ENCODE measurements at regions not wholly inside any gene's neighbourhood (a gene's known extent, or its start where the extent isn't known, plus 50 kb on each side); places are given as distances from the start of the nearest gene placed in this dataset.

GRCh38 chr1:218536296-218536986 lies 191.3 kb downstream of the TGFB2 start:
- intact Hi-C loops (cut with micrococcal nuclease), result no loop called here
- no peak for TF ChIP-seq CTCF (IDR thresholded peaks at IDR 0.05; ENCODE audit: borderline replicate concordance)
- H3K4me3 ChIP-seq, result no peak overlapping the region

GRCh38 chr1:218537122-218537913 lies 192.2 kb downstream of the TGFB2 start:
- Histone ChIP-seq H3K36me3 (no peaks in the 10 kb centered on the region), H3K4me3 (no peak overlapping the region), H3K27me3 (ENCODE audit: low read depth) (no peaks in the 10 kb centered on the region), H3K27ac (replicated peaks) (no peak overlapping the region), H3K9me3 (replicated peaks) (no peaks in the 10 kb centered on the region), H3K4me1 (no peaks in the 10 kb centered on the region)
- no peak for DNase-seq
- no peak for TF ChIP-seq CTCF (IDR thresholded peaks at IDR 0.05; ENCODE audit: borderline replicate concordance)
- intact Hi-C loops (cut with micrococcal nuclease), result no loop called here

More at GRCh38 chr1:218536296-218536986, 191.3 kb downstream of the TGFB2 start:
- DNase-seq, result no peak
- no peak overlapping the region for H3K27ac ChIP-seq (replicated peaks)
- H3K36me3 ChIP-seq, result no peaks in the 10 kb centered on the region
- H3K4me1 ChIP-seq, result no peaks in the 10 kb centered on the region
- H3K9me3 ChIP-seq (replicated peaks), result no peaks in the 10 kb centered on the region
- no peaks in the 10 kb centered on the region for H3K27me3 ChIP-seq (ENCODE audit: low read depth)

- DNase-seq, result no peak
- Histone ChIP-seq H3K4me1 (no peaks in the 10 kb centered on the region), H3K9me3 (replicated peaks) (no peaks in the 10 kb centered on the region), H3K27ac (replicated peaks) (no peak overlapping the region), H3K4me3 (no peak overlapping the region), H3K36me3 (no peaks in the 10 kb centered on the region), H3K27me3 (ENCODE audit: low read depth) (no peaks in the 10 kb centered on the region)
- intact Hi-C loops (cut with micrococcal nuclease), result no loop called here
- TF ChIP-seq CTCF (IDR thresholded peaks at IDR 0.05; ENCODE audit: borderline replicate concordance), result no peak
Measured at GRCh38 chr1:218538341-218538740, 193.2 kb downstream of the TGFB2 start.

DNA sequence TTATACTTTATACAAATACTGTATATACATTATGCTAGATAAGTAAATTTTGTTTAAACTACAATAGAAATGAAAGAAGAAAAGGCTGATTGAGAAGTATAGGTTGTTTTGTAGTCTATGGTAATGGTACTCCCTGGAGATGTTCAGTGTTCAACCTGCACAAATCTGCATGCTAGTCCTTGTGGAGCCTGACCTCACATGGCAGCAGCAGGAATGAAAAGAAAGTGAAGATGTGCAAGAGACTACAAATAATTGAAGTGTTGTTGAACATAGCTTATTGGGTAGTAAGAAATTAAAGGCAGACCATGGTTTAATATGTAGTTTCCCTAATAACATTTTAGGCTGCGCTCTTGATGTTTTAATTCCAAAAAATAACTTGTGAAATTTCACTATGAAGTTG lies 201.2 kb downstream of the TGFB2 start:
- no peaks in the 10 kb centered on the region for H3K36me3 ChIP-seq
- no peak overlapping the region for H3K4me3 ChIP-seq
- H3K27me3 ChIP-seq (ENCODE audit: low read depth), result no peaks in the 10 kb centered on the region
- intact Hi-C loops (cut with micrococcal nuclease), result no loop called here
- no peaks in the 10 kb centered on the region for H3K9me3 ChIP-seq (replicated peaks)
- DNase-seq, result no peak
- no peak for TF ChIP-seq CTCF (IDR thresholded peaks at IDR 0.05; ENCODE audit: borderline replicate concordance)
- H3K4me1 ChIP-seq, result no peaks in the 10 kb centered on the region
- H3K27ac ChIP-seq (replicated peaks), result no peak overlapping the region

- intact Hi-C loops (cut with micrococcal nuclease), result no loop called here
- DNase-seq, result no peak
- TF ChIP-seq CTCF (IDR thresholded peaks at IDR 0.05; ENCODE audit: borderline replicate concordance), result no peak
- Histone ChIP-seq H3K27me3 (ENCODE audit: low read depth) (no peaks in the 10 kb centered on the region), H3K27ac (replicated peaks) (no peak overlapping the region), H3K9me3 (replicated peaks) (no peaks in the 10 kb centered on the region), H3K4me1 (no peaks in the 10 kb centered on the region), H3K4me3 (no peak overlapping the region), H3K36me3 (no peaks in the 10 kb centered on the region)
Measured at GRCh38 chr1:218547957-218548730, 203.0 kb downstream of the TGFB2 start.

Data from left ventricle myocardium inferior (tissue), 1 donor.